Activated CD4-positive, alpha-beta T cell treated with anti-CD3 and anti-CD28 coated beads, Interleukin-2, amount 50 U/mL, for 4 hours (primary cell): ENCODE measurements at regions not wholly inside any gene's neighbourhood (a gene's known extent, or its start where the extent isn't known, plus 50 kb on each side); places are given as distances from the start of the nearest gene placed in this dataset.

Experiments
- DNase-seq, 2 experiments: peaks; one replicate each; pipeline ENCODE4 v3.0.0-alpha.2; 2020

- no peak for DNase-seq
These were observed 737.1 kb downstream of the PTPRU start for GRCh38 chr1:29973406-29973805.

GRCh38 chr1:29972421-29973053 lies 736.2 kb downstream of the PTPRU start:
- no peak for DNase-seq

GRCh38 chr1:29971703-29972102 lies 735.4 kb downstream of the PTPRU start:
- no peak for DNase-seq

- no peak for DNase-seq
These were observed 734.5 kb downstream of the PTPRU start for GRCh38 chr1:29970747-29971325.

- DNase-seq = no peak
These were observed 733.3 kb downstream of the PTPRU start for GRCh38 chr1:29969576-29969975.

- no peak for DNase-seq
These were observed 730.9 kb downstream of the PTPRU start for GRCh38 chr1:29967261-29967660.

GRCh38 chr1:29966526-29967045 lies 730.3 kb downstream of the PTPRU start:
- DNase-seq = no peak

GRCh38 chr1:29964718-29965533 lies 728.6 kb downstream of the PTPRU start:
- DNase-seq = no peak

- DNase-seq = no peak
These were observed 727.6 kb downstream of the PTPRU start for GRCh38 chr1:29963946-29964345.

GRCh38 chr1:29962831-29963247 lies 726.5 kb downstream of the PTPRU start:
- no peak for DNase-seq

- DNase-seq = no peak
These were observed 726.0 kb downstream of the PTPRU start for GRCh38 chr1:29962336-29962735.

- no peak for DNase-seq
These were observed 725.2 kb downstream of the PTPRU start for GRCh38 chr1:29961293-29962059.

GRCh38 chr1:29960876-29961275 lies 724.6 kb downstream of the PTPRU start:
- no peak for DNase-seq

GRCh38 chr1:29960156-29960755 lies 723.9 kb downstream of the PTPRU start:
- no peak for DNase-seq

GRCh38 chr1:29959356-29959755 lies 723.0 kb downstream of the PTPRU start:
- no peak for DNase-seq

- no peak for DNase-seq
These were observed 721.9 kb downstream of the PTPRU start for GRCh38 chr1:29958271-29958670.

- DNase-seq = no peak
These were observed 720.2 kb downstream of the PTPRU start for GRCh38 chr1:29956349-29957030.

- no peak for DNase-seq
These were observed 718.3 kb downstream of the PTPRU start for GRCh38 chr1:29954591-29954990.

- no peak for DNase-seq
These were observed 717.6 kb downstream of the PTPRU start for GRCh38 chr1:29953961-29954360.

- DNase-seq = no peak
These were observed 713.4 kb downstream of the PTPRU start for GRCh38 chr1:29949676-29950075.

- no peak for DNase-seq
These were observed 712.3 kb downstream of the PTPRU start for GRCh38 chr1:29948581-29948980.

- no peak for DNase-seq
These were observed 709.7 kb downstream of the PTPRU start for GRCh38 chr1:29946057-29946456.
